Liver (tissue), 8 donors: ENCODE measurements at regions not wholly inside any gene's neighbourhood (a gene's known extent, or its start where the extent isn't known, plus 50 kb on each side); places are given as distances from the start of the nearest gene placed in this dataset.

Source experiments
- DNase-seq: peaks from one replicate; pipeline ENCODE4 v3.0.0-alpha.2; 2017; ENCODE audit warnings: low spot score
- H3K27ac ChIP-seq, 2 donors: one replicate each; pipeline ENCODE4 v1.7.0; 2013; ENCODE audit warnings: inconsistent platforms in 2 of 2, low read length in 2 of 2, control low read depth in 1 of 2, low read depth in 1 of 2, mild to moderate bottlenecking in 1 of 2
- H3K27me3 ChIP-seq, 4 donors: one replicate each; pipeline versions ENCODE4 v1.6.1 to v1.7.0; 2013; ENCODE audit warnings: low read length in 3 of 4, inconsistent platforms in 1 of 4, mild to moderate bottlenecking in 1 of 4, moderate library complexity in 1 of 4; ENCODE audit not compliant: control insufficient read depth in 4 of 4, insufficient read depth in 4 of 4
- H3K36me3 ChIP-seq, 4 donors: one replicate each; pipeline versions ENCODE4 v1.6.1 to v1.7.0; 2013; ENCODE audit warnings: low read length in 3 of 4, mild to moderate bottlenecking in 3 of 4, low read depth in 1 of 4, moderate library complexity in 1 of 4; ENCODE audit not compliant: control insufficient read depth in 4 of 4, insufficient read depth in 3 of 4
- H3K4me1 ChIP-seq, 4 donors: one replicate each; pipeline versions ENCODE4 v1.6.1 to v1.7.0; 2013; ENCODE audit warnings: low read length in 3 of 4, mild to moderate bottlenecking in 3 of 4, moderate library complexity in 1 of 4; ENCODE audit not compliant: control insufficient read depth in 4 of 4, insufficient read depth in 4 of 4
- H3K4me3 ChIP-seq, 3 donors: one replicate each; pipeline versions ENCODE4 v1.6.1 to v1.7.0; 2013; ENCODE audit warnings: low read length in 3 of 3, control low read depth in 1 of 3, low read depth in 1 of 3, mild to moderate bottlenecking in 1 of 3
- H3K9ac ChIP-seq, 2 donors: one replicate each; pipeline ENCODE4 v1.7.0; 2013; ENCODE audit warnings: low read length in 2 of 2, mild to moderate bottlenecking in 2 of 2, moderate library complexity in 2 of 2, control low read depth in 1 of 2, low read depth in 1 of 2
- H3K9me3 ChIP-seq, 4 donors: one replicate each; pipeline versions ENCODE4 v1.6.1 to v1.7.0; 2013; ENCODE audit warnings: low read length in 3 of 4; ENCODE audit not compliant: control insufficient read depth in 4 of 4
- EGR1 ChIP-seq, 2 donors: IDR thresholded peaks; 2 replicates each; pipeline ENCODE4 v1.6.1; 2016 to 2018; ENCODE audit warnings: antibody characterized with exemption in 2 of 2, low read depth in 2 of 2
- FOXA1 ChIP-seq: IDR thresholded peaks from 2 replicates; pipeline ENCODE4 v1.6.1; 2016; ENCODE audit warnings: antibody characterized with exemption
- FOXA2 ChIP-seq: IDR thresholded peaks from 2 replicates; pipeline ENCODE4 v1.6.1; 2016; ENCODE audit warnings: antibody characterized with exemption
- GABPA ChIP-seq, 2 donors: IDR thresholded peaks in 1 of 2; conservative IDR thresholded peaks in 1 of 2; 2 replicates each; pipeline ENCODE4 v1.6.1; 2016; ENCODE audit warnings: antibody characterized with exemption in 2 of 2, mild to moderate bottlenecking in 1 of 2, moderate library complexity in 1 of 2
- HNF4A ChIP-seq, 2 donors: conservative IDR thresholded peaks; 2 replicates each; pipeline ENCODE4 v1.6.1; 2016; ENCODE audit warnings: antibody characterized with exemption in 2 of 2, mild to moderate bottlenecking in 2 of 2
- HNF4G ChIP-seq: IDR thresholded peaks from 2 replicates; pipeline ENCODE4 v1.6.1; 2016; ENCODE audit warnings: antibody characterized with exemption
- JUND ChIP-seq, 2 donors: IDR thresholded peaks; 2 replicates each; pipeline ENCODE4 v1.6.1; 2016; ENCODE audit warnings: antibody characterized with exemption in 2 of 2
- NR2F2 ChIP-seq: IDR thresholded peaks from 2 replicates; pipeline ENCODE4 v1.6.1; 2016; ENCODE audit warnings: antibody characterized with exemption
- RAD21 ChIP-seq, 2 donors: IDR thresholded peaks; 2 replicates each; pipeline ENCODE4 v1.6.1; 2016; ENCODE audit warnings: antibody characterized with exemption in 2 of 2, mild to moderate bottlenecking in 2 of 2
- RXRA ChIP-seq, 2 donors: IDR thresholded peaks; 2 replicates each; pipeline ENCODE4 v1.6.1; 2017 to 2018; ENCODE audit warnings: antibody characterized with exemption in 2 of 2, mild to moderate bottlenecking in 1 of 2
- SP1 ChIP-seq: IDR thresholded peaks from 2 replicates; pipeline ENCODE4 v1.6.1; 2018; ENCODE audit warnings: antibody characterized with exemption, mild to moderate bottlenecking
- TAF1 ChIP-seq: conservative IDR thresholded peaks from 2 replicates; pipeline ENCODE4 v1.6.1; 2016; ENCODE audit warnings: antibody characterized with exemption, mild to moderate bottlenecking
- YY1 ChIP-seq: IDR thresholded peaks from 2 replicates; pipeline ENCODE4 v1.6.1; 2016; ENCODE audit warnings: antibody characterized with exemption, mild to moderate bottlenecking
- WGBS: extraction: QIAGEN DNeasy Blood & Tissue Kit; methylation state at CpG from one replicate; pipeline ENCODE4 v1.1.7; 2013; 5-methylcytosine and 5-hydroxymethylcytosine counted together
- TF ChIP-seq, protein P1 (sequence below): IDR thresholded peaks from 2 replicates; pipeline ENCODE4 v1.6.1; 2016; ENCODE audit warnings: antibody characterized with exemption
- TF ChIP-seq, protein P2 (sequence below): IDR thresholded peaks from 2 replicates; pipeline ENCODE4 v1.6.1; 2016; ENCODE audit warnings: antibody characterized with exemption
- TF ChIP-seq, protein P3 (sequence below): IDR thresholded peaks from 2 replicates; pipeline ENCODE4 v1.6.1; 2016; ENCODE audit warnings: antibody characterized with exemption, mild to moderate bottlenecking
- TF ChIP-seq, protein P4 (sequence below): fragments of 150-350 bp; IDR thresholded peaks from 2 replicates; pipeline ENCODE4 v1.5.1; 2017; ENCODE audit warnings: improper control_type of control experiment, low read depth, low read length; ENCODE audit not compliant: missing input control
- TF ChIP-seq, protein P5 (sequence below): IDR thresholded peaks from 2 replicates; pipeline ENCODE4 v1.6.1; 2016; ENCODE audit warnings: antibody characterized with exemption
- donor health status: healthy.
- donor health status: healthy.
- donor health status: healthy.
- donor health status: healthy.
- donor health status: healthy.

DNA sequence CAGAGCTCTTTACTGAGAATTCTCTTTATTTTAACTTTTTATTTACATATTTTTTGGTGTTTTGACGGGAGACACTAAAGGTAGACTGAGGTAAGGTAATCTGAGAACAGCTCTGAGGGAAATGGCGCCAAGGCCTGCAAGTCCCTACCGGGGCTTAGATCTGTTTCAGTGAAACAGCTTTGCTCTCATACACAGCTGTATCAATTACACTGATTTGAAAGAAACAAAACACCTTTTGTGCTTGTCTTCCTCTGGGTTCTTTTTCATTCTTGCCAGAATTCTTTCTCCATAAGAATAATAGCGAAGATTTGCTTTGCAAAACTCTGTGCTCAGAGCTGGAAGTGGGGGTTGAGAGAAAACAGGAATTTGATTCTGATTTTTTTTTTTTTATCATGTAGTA is 79.5 kb upstream of the PEX5L start:
- H3K36me3 ChIP-seq: no peaks in the 10 kb centered on the region
- H3K27ac ChIP-seq: no peak overlapping the region
- TF ChIP-seq TAF1 (no peak), GABPA (IDR thresholded peaks at IDR 0.05 in 1 of 2, conservative IDR thresholded peaks at IDR 0.05 in 1 of 2) (no peak), RXRA (IDR thresholded peaks at IDR 0.05) (no peak), HNF4G (no peak), RAD21 (IDR thresholded peaks at IDR 0.05) (no peak), HNF4A (conservative IDR thresholded peaks at IDR 0.05) (no peak), JUND (IDR thresholded peaks at IDR 0.05) (no peak), EGR1 (IDR thresholded peaks at IDR 0.05; ENCODE audit: low read depth in 2 of 2) (no peak), FOXA1 (no peak), FOXA2 (no peak), YY1 (no peak)
- TF ChIP-seq, protein P1, sequence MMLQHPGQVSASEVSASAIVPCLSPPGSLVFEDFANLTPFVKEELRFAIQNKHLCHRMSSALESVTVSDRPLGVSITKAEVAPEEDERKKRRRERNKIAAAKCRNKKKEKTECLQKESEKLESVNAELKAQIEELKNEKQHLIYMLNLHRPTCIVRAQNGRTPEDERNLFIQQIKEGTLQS: no peak
- TF ChIP-seq, protein P2, sequence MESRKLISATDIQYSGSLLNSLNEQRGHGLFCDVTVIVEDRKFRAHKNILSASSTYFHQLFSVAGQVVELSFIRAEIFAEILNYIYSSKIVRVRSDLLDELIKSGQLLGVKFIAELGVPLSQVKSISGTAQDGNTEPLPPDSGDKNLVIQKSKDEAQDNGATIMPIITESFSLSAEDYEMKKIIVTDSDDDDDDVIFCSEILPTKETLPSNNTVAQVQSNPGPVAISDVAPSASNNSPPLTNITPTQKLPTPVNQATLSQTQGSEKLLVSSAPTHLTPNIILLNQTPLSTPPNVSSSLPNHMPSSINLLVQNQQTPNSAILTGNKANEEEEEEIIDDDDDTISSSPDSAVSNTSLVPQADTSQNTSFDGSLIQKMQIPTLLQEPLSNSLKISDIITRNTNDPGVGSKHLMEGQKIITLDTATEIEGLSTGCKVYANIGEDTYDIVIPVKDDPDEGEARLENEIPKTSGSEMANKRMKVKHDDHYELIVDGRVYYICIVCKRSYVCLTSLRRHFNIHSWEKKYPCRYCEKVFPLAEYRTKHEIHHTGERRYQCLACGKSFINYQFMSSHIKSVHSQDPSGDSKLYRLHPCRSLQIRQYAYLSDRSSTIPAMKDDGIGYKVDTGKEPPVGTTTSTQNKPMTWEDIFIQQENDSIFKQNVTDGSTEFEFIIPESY: no peak
- TF ChIP-seq, protein P3, sequence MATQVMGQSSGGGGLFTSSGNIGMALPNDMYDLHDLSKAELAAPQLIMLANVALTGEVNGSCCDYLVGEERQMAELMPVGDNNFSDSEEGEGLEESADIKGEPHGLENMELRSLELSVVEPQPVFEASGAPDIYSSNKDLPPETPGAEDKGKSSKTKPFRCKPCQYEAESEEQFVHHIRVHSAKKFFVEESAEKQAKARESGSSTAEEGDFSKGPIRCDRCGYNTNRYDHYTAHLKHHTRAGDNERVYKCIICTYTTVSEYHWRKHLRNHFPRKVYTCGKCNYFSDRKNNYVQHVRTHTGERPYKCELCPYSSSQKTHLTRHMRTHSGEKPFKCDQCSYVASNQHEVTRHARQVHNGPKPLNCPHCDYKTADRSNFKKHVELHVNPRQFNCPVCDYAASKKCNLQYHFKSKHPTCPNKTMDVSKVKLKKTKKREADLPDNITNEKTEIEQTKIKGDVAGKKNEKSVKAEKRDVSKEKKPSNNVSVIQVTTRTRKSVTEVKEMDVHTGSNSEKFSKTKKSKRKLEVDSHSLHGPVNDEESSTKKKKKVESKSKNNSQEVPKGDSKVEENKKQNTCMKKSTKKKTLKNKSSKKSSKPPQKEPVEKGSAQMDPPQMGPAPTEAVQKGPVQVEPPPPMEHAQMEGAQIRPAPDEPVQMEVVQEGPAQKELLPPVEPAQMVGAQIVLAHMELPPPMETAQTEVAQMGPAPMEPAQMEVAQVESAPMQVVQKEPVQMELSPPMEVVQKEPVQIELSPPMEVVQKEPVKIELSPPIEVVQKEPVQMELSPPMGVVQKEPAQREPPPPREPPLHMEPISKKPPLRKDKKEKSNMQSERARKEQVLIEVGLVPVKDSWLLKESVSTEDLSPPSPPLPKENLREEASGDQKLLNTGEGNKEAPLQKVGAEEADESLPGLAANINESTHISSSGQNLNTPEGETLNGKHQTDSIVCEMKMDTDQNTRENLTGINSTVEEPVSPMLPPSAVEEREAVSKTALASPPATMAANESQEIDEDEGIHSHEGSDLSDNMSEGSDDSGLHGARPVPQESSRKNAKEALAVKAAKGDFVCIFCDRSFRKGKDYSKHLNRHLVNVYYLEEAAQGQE: no peak
- no peaks in the 10 kb centered on the region for H3K4me1 ChIP-seq
- 46% methylated on average over 4 of the region's 4 CpGs for WGBS
- no peak for DNase-seq
- no peak overlapping the region for H3K9ac ChIP-seq
- H3K4me3 ChIP-seq: no peak overlapping the region
- no peaks in the 10 kb centered on the region for H3K9me3 ChIP-seq
- no peaks in the 10 kb centered on the region for H3K27me3 ChIP-seq

DNA sequence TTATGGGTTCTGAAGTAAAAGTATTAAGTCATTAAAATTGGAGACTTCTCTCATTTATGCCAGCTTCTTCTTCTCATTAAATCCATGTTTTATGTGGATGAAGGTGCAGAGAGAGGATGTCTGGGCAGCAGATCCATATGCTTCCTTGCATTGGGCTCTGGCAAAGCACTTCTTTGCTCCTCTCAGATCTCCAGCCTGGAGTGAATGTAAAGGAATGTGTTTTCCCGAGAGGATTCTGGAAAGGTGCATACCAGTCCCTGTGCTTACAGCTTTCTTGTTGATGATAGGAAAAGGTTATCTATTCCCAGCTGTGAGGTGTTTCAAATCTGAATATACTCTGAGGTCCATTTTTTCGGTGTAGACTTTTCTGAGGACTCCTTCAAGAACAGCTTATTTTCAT is 79.9 kb upstream of the PEX5L start:
- WGBS: 26% methylated on average over 2 of the region's 2 CpGs
- H3K27ac ChIP-seq: no peak overlapping the region
- TF ChIP-seq RAD21 (IDR thresholded peaks at IDR 0.05) (no peak), NR2F2 (no peak), YY1 (no peak), RXRA (IDR thresholded peaks at IDR 0.05) (no peak), HNF4A (conservative IDR thresholded peaks at IDR 0.05) (no peak), GABPA (IDR thresholded peaks at IDR 0.05 in 1 of 2, conservative IDR thresholded peaks at IDR 0.05 in 1 of 2) (no peak), SP1 (no peak), HNF4G (no peak), JUND (IDR thresholded peaks at IDR 0.05) (no peak), EGR1 (IDR thresholded peaks at IDR 0.05; ENCODE audit: low read depth in 2 of 2) (no peak), FOXA1 (no peak)
- TF ChIP-seq, protein P4, sequence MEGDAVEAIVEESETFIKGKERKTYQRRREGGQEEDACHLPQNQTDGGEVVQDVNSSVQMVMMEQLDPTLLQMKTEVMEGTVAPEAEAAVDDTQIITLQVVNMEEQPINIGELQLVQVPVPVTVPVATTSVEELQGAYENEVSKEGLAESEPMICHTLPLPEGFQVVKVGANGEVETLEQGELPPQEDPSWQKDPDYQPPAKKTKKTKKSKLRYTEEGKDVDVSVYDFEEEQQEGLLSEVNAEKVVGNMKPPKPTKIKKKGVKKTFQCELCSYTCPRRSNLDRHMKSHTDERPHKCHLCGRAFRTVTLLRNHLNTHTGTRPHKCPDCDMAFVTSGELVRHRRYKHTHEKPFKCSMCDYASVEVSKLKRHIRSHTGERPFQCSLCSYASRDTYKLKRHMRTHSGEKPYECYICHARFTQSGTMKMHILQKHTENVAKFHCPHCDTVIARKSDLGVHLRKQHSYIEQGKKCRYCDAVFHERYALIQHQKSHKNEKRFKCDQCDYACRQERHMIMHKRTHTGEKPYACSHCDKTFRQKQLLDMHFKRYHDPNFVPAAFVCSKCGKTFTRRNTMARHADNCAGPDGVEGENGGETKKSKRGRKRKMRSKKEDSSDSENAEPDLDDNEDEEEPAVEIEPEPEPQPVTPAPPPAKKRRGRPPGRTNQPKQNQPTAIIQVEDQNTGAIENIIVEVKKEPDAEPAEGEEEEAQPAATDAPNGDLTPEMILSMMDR: no peak
- TF ChIP-seq, protein P3: no peak
- TF ChIP-seq, protein P2: no peak
- TF ChIP-seq, protein P5, sequence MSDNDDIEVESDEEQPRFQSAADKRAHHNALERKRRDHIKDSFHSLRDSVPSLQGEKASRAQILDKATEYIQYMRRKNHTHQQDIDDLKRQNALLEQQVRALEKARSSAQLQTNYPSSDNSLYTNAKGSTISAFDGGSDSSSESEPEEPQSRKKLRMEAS: no peak
- TF ChIP-seq, protein P1: no peak
- H3K9ac ChIP-seq: no peak overlapping the region
- H3K36me3 ChIP-seq: no peaks in the 10 kb centered on the region
- no peak for DNase-seq
- H3K9me3 ChIP-seq: no peaks in the 10 kb centered on the region
- no peak overlapping the region for H3K4me3 ChIP-seq
- H3K27me3 ChIP-seq: no peaks in the 10 kb centered on the region
- H3K4me1 ChIP-seq: no peaks in the 10 kb centered on the region
